GM21717 (cell line): ENCODE measurements at regions not wholly inside any gene's neighbourhood (a gene's known extent, or its start where the extent isn't known, plus 50 kb on each side); places are given as distances from the start of the nearest gene placed in this dataset.

Experiments
- ATAC-seq: cut with Tn5 transposase; IDR thresholded peaks from one replicate; pipeline ENCODE4 v1.9.1; 2021; ENCODE audit warnings: mild to moderate bottlenecking, moderate library complexity; ENCODE audit not compliant: unreplicated experiment

GRCh38 chr13:74825152-74825937, 656.6 kb downstream of the TBC1D4 start:
- ATAC-seq = no peak

- no peak for ATAC-seq
Measured at GRCh38 chr13:74820809-74821208, 661.2 kb downstream of the TBC1D4 start.

- ATAC-seq = no peak
Measured at GRCh38 chr13:74819549-74819948, 662.4 kb downstream of the TBC1D4 start.

- ATAC-seq = no peak
Measured at GRCh38 chr13:74816737-74817136, 665.2 kb downstream of the TBC1D4 start.

- ATAC-seq = no peak
Measured at GRCh38 chr13:74796157-74796556, 662.0 kb upstream of the KLF12 start.

GRCh38 chr13:74795526-74795925, 661.3 kb upstream of the KLF12 start:
- no peak for ATAC-seq

- no peak for ATAC-seq
Measured at GRCh38 chr13:74794582-74794981, 660.4 kb upstream of the KLF12 start.

- no peak for ATAC-seq
Measured at GRCh38 chr13:74794147-74794546, 659.9 kb upstream of the KLF12 start.

GRCh38 chr13:74784959-74785358, 650.8 kb upstream of the KLF12 start:
- ATAC-seq = no peak

- no peak for ATAC-seq
Measured at GRCh38 chr13:74778946-74779345, 644.7 kb upstream of the KLF12 start.

- ATAC-seq = no peak
Measured at GRCh38 chr13:74778087-74778486, 643.9 kb upstream of the KLF12 start.

GRCh38 chr13:74774264-74774663, 640.1 kb upstream of the KLF12 start:
- no peak for ATAC-seq

- ATAC-seq = no peak
Measured at GRCh38 chr13:74773248-74773647, 639.0 kb upstream of the KLF12 start.

GRCh38 chr13:74771964-74772363, 637.8 kb upstream of the KLF12 start:
- no peak for ATAC-seq

GRCh38 chr13:74770361-74770760, 636.2 kb upstream of the KLF12 start:
- ATAC-seq = no peak

GRCh38 chr13:74769333-74769732, 635.1 kb upstream of the KLF12 start:
- no peak for ATAC-seq

GRCh38 chr13:74768521-74769085, 634.4 kb upstream of the KLF12 start:
- no peak for ATAC-seq

GRCh38 chr13:74767050-74767449, 632.8 kb upstream of the KLF12 start:
- no peak for ATAC-seq

- ATAC-seq = no peak
Measured at GRCh38 chr13:74765955-74766354, 631.8 kb upstream of the KLF12 start.

- no peak for ATAC-seq
Measured at GRCh38 chr13:74761801-74762757, 627.9 kb upstream of the KLF12 start.

GRCh38 chr13:74758188-74758587, 624.0 kb upstream of the KLF12 start:
- ATAC-seq = no peak

GRCh38 chr13:74755065-74755464, 620.9 kb upstream of the KLF12 start:
- no peak for ATAC-seq
